ENCODE measurements at regions not wholly inside any gene's neighbourhood (a gene's known extent, or its start where the extent isn't known, plus 50 kb on each side); places are given as distances from the start of the nearest gene placed in this dataset.

GRCh38 chr5:74225587-74225986 lies 414.9 kb downstream of the ENC1 start:
- TF ChIP-seq POLR2A (IDR thresholded peaks at IDR 0.05) (no peak), EP300 (IDR thresholded peaks at IDR 0.05) (no peak), CTCF (IDR thresholded peaks at IDR 0.05) (no peak), POLR2AphosphoS5 (IDR thresholded peaks at IDR 0.05) (no peak)
- no peak overlapping the region for H3K27ac ChIP-seq

GRCh38 chr5:74224331-74224730 lies 416.2 kb downstream of the ENC1 start:
- Histone ChIP-seq H3K4me1 (peaks cover 2% of the 10 kb centered on the region), H3K27ac (no peak overlapping the region), H3K27me3 (no peaks in the 10 kb centered on the region), H3K36me3 (no peaks in the 10 kb centered on the region), H3K4me3 (no peak overlapping the region), H3K9me3 (no peaks in the 10 kb centered on the region)
- DNase-seq (ENCODE audit: low spot score in 2 of 2), result no peak
- TF ChIP-seq EP300 (IDR thresholded peaks at IDR 0.05) (no peak), CTCF (IDR thresholded peaks at IDR 0.05) (no peak), POLR2AphosphoS5 (IDR thresholded peaks at IDR 0.05) (no peak)

More at GRCh38 chr5:74225587-74225986, 414.9 kb downstream of the ENC1 start:
- Histone ChIP-seq H3K9me3 (no peaks in the 10 kb centered on the region), H3K36me3 (no peaks in the 10 kb centered on the region), H3K27me3 (no peaks in the 10 kb centered on the region), H3K4me3 (no peak overlapping the region), H3K4me1 (peaks cover 2% of the 10 kb centered on the region)
- DNase-seq (ENCODE audit: low spot score in 2 of 2), result no peak

GRCh38 chr5:74222806-74223205 lies 417.7 kb downstream of the ENC1 start:
- Histone ChIP-seq H3K4me1 (peaks cover 2% of the 10 kb centered on the region), H3K9me3 (no peaks in the 10 kb centered on the region), H3K36me3 (no peaks in the 10 kb centered on the region), H3K4me3 (no peak overlapping the region), H3K27ac (no peak overlapping the region), H3K27me3 (no peaks in the 10 kb centered on the region)
- DNase-seq (ENCODE audit: low spot score in 2 of 2), result no peak
- TF ChIP-seq POLR2A (IDR thresholded peaks at IDR 0.05), result no peak
- TF ChIP-seq POLR2AphosphoS5 (IDR thresholded peaks at IDR 0.05), result no peak
- TF ChIP-seq CTCF (IDR thresholded peaks at IDR 0.05), result no peak
- no peak for TF ChIP-seq EP300 (IDR thresholded peaks at IDR 0.05)
- WGBS, result 89% methylated on average over 1 of the region's 1 CpG

- Histone ChIP-seq H3K27ac (no peak overlapping the region), H3K27me3 (no peaks in the 10 kb centered on the region), H3K9me3 (no peaks in the 10 kb centered on the region), H3K36me3 (no peaks in the 10 kb centered on the region), H3K4me3 (no peak overlapping the region), H3K4me1 (no peaks in the 10 kb centered on the region)
- no peak for TF ChIP-seq EP300 (IDR thresholded peaks at IDR 0.05)
- no peak for TF ChIP-seq POLR2AphosphoS5 (IDR thresholded peaks at IDR 0.05)
- TF ChIP-seq CTCF (IDR thresholded peaks at IDR 0.05), result no peak
- TF ChIP-seq POLR2A (IDR thresholded peaks at IDR 0.05), result no peak
- WGBS, result 90% methylated on average over 5 of the region's 5 CpGs
- no peak for DNase-seq (ENCODE audit: low spot score in 2 of 2)
Observed at GRCh38 chr5:74221413-74221812, 419.1 kb downstream of the ENC1 start.

GRCh38 chr5:74216012-74216411 lies 424.5 kb downstream of the ENC1 start:
- 95% methylated on average over 1 of the region's 1 CpG for WGBS
- no peaks in the 10 kb centered on the region for H3K36me3 ChIP-seq
- H3K9me3 ChIP-seq, result no peaks in the 10 kb centered on the region
- peaks cover 5% of the 10 kb centered on the region for H3K4me1 ChIP-seq
- TF ChIP-seq POLR2AphosphoS5 (IDR thresholded peaks at IDR 0.05), result no peak
- no peak for TF ChIP-seq POLR2A (IDR thresholded peaks at IDR 0.05)
- no peak for TF ChIP-seq EP300 (IDR thresholded peaks at IDR 0.05)
- no peak for TF ChIP-seq CTCF (IDR thresholded peaks at IDR 0.05)
- H3K4me3 ChIP-seq, result no peak overlapping the region
- no peaks in the 10 kb centered on the region for H3K27me3 ChIP-seq
- H3K27ac ChIP-seq, result no peak overlapping the region
- DNase-seq (ENCODE audit: low spot score in 2 of 2), result no peak
